ENCODE measurements at regions not wholly inside any gene's neighbourhood (a gene's known extent, or its start where the extent isn't known, plus 50 kb on each side); places are given as distances from the start of the nearest gene placed in this dataset.

GRCh38 chr15:47570451-47570850, 146.9 kb upstream of the SEMA6D start:
- TF ChIP-seq HNF4A (conservative IDR thresholded peaks at IDR 0.05), result no peak
- no peak for TF ChIP-seq CTCF (IDR thresholded peaks at IDR 0.05; ENCODE audit: low read depth, low read length, missing input control)
- TF ChIP-seq TAF1 (conservative IDR thresholded peaks at IDR 0.05), result no peak
- no peak for TF ChIP-seq SP1 (IDR thresholded peaks at IDR 0.05)
- TF ChIP-seq GABPA (IDR thresholded peaks at IDR 0.05 in 1 of 2, conservative IDR thresholded peaks at IDR 0.05 in 1 of 2), result no peak
- no peak for TF ChIP-seq YY1 (IDR thresholded peaks at IDR 0.05)
- no peak for TF ChIP-seq RAD21 (IDR thresholded peaks at IDR 0.05)
- TF ChIP-seq REST (IDR thresholded peaks at IDR 0.05), result no peak
- no peak for TF ChIP-seq MAX (IDR thresholded peaks at IDR 0.05)
- no peak for TF ChIP-seq EGR1 (IDR thresholded peaks at IDR 0.05; ENCODE audit: low read depth in 2 of 2)
- TF ChIP-seq RXRA (IDR thresholded peaks at IDR 0.05), result no peak
- no peak for TF ChIP-seq NR2F2 (IDR thresholded peaks at IDR 0.05)
- no peak for TF ChIP-seq JUND (IDR thresholded peaks at IDR 0.05)
- TF ChIP-seq ZBTB33 (IDR thresholded peaks at IDR 0.05), result no peak
